ENCODE measurements at regions not wholly inside any gene's neighbourhood (a gene's known extent, or its start where the extent isn't known, plus 50 kb on each side); places are given as distances from the start of the nearest gene placed in this dataset.

DNA sequence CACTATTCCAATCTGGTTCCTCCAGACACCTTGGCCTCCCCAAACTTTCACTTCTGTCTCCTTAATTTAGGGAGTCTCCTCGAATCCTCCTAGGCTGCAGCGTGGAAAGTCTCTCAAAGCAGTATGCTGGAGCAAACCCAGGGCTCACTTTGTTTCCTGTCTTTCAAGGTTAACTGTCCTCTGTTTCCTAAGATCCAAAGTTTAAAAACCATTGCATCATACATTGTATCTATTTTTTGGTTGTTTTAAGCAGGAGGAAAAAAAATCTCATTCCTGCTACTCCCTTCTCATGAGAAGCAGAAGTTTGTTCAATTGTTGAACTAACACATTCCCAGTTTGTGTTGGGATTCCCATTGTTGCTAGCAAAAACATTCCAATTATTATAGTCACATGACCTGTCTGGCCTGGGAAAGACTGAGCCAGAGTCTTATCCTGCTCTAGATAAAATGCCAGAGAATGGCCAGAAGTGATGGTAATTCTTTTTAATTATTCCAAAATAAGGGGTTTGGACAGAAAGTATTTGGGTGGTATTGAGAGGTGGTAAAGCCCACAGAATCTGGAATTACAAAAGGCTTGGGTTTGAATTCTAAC lies 67.3 kb downstream of the HSPB8 start:
- Mint-ChIP-seq H3K27me3 (no peaks in the 10 kb centered on the region), H3K4me3 (no peak overlapping the region), H3K9me3 (no peaks in the 10 kb centered on the region), H3K4me1 (ENCODE audit: low read depth) (no peaks in the 10 kb centered on the region), H3K27ac (no peak overlapping the region), H3K36me3 (no peaks in the 10 kb centered on the region)
- intact Hi-C loops (cut with micrococcal nuclease), result no loop called here
- DNase-seq, result no peak
- CTCF ChIA-PET, result no interaction called here
- POLR2A ChIA-PET, result no interaction called here

DNA sequence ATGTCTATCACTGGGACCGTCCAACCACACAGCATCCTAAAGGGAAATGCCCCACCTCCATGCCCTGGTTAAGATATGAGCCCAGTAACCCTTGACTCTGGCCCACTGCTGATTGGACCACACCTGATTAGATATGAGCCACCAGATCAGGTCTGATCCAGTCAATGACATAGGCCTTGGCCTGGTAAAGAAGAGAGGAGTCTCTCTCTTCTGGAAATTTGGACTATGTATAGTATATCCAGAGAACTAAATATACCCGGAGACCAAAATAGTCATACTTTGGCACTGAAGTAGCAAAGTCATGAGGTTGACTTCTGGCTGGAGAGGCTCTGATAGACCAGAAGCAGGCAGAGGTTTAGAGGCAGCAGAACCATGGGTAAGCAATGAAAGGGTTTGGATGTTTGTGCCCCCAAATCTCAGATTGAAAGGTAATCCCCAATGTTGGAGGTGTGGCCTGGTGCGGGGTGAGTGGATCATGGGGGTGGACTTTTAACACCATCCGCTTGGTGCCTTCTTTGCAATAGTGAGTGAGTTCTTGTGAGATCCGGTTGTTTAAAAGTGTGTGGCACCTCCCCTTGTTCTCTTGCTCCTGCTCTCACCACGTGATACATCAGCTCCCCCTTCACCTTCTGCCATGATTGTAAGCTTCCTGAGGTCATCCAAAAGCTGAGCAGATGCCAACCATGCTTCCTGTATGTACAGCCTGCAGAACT lies 68.4 kb downstream of the HSPB8 start:
- ChIA-PET CTCF (no interaction called here), POLR2A (interaction anchor here (0.6 kb wide), 1 partner anchor 12 kb away, joined by 3 read pairs; no protein-coding TSS in a partner anchor)
- Mint-ChIP-seq H3K4me1 (ENCODE audit: low read depth) (no peaks in the 10 kb centered on the region), H3K4me3 (no peak overlapping the region), H3K27me3 (no peaks in the 10 kb centered on the region), H3K27ac (no peak overlapping the region), H3K36me3 (no peaks in the 10 kb centered on the region), H3K9me3 (no peaks in the 10 kb centered on the region)
- intact Hi-C loops (cut with micrococcal nuclease), result no loop called here
- DNase-seq, result no peak

DNA sequence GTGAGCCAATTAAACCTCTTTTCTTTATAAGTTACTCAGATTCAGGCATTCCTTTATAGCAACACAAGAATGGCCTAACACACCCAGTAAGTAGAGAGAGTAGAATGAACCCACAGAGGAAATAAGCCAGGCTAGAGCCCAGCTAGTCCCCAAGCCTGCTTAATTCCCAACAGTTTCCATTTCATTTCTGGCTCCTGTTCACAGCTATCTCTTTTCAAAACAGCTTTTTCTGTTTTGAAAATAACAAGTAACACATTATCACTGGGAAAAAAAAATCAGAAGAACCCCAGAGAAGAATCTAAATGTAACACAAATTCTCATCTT lies 69.0 kb downstream of the HSPB8 start:
- no peak for DNase-seq
- ChIA-PET POLR2A (no interaction called here), CTCF (no interaction called here)
- no peaks in the 10 kb centered on the region for H3K4me1 Mint-ChIP-seq (ENCODE audit: low read depth)
- no peak overlapping the region for H3K27ac Mint-ChIP-seq
- no peaks in the 10 kb centered on the region for H3K27me3 Mint-ChIP-seq
- H3K9me3 Mint-ChIP-seq, result no peaks in the 10 kb centered on the region
- intact Hi-C loops (cut with micrococcal nuclease), result no loop called here
- H3K36me3 Mint-ChIP-seq, result no peaks in the 10 kb centered on the region
- H3K4me3 Mint-ChIP-seq, result no peak overlapping the region

DNA sequence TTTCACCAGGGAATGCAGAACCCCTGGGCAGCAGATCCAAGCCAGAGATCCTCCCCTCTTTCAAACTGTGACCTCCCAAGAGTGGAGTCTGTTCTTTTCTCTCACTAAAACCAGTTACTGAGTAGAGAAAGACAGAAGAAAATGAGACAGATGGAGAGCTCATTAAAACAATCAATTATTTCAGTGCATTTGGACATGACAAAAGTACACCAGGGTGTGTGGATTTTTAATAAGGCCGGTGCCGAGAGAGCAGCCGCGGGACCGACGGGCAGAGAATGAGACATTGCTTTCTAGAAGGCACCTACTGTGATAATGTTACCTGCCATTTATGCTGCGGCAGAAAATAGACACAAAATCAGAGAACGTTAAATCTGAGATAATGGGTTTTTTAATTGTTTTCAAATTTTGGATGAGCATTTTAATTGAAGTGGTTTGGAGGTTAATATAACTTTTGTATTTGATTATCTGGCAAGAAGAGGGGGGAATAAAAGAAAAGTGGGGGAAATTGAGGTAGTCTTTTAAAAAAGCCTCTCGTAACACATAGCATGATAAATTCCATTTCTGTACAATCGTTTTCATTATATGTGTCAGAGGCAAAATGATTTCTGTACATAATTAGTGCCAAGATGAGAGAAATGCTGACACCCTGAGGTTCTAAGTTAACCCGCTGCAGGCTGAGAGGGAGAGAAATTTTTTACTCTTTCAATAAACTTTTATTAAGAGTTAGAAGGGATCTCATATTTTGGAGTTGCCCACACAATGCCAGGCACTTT lies 70.8 kb downstream of the HSPB8 start:
- CTCF ChIA-PET, result no interaction called here
- intact Hi-C loops (cut with micrococcal nuclease), result no loop called here
- POLR2A ChIA-PET, result no interaction called here

DNA sequence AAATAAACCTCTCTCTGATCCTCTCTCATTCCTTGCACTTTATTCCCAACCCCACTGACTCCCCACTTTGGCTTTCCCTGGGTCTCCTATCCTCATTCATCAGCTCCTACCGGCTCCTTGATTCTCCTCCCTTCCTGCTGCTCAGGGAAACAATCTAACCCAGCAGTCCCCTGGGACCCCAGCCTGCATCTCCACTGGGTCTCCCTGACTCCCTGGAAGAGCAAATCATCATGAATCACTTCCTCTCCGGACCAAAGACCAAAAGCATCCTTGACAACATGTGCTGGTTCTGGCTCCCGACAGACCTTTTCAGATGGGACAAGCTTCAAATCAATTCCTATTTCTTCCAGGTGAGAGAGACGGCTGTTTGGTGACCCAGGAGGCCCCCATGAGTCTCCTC lies 76.6 kb downstream of the HSPB8 start:
- no peak for DNase-seq
- ChIA-PET POLR2A (no interaction called here), CTCF (no interaction called here)
- H3K9me3 Mint-ChIP-seq, result no peaks in the 10 kb centered on the region
- intact Hi-C loops (cut with micrococcal nuclease), result no loop called here
- no peak overlapping the region for H3K27ac Mint-ChIP-seq
- peaks cover 9% of the 10 kb centered on the region for H3K27me3 Mint-ChIP-seq
- no peak overlapping the region for H3K4me3 Mint-ChIP-seq
- no peaks in the 10 kb centered on the region for H3K4me1 Mint-ChIP-seq (ENCODE audit: low read depth)
- no peaks in the 10 kb centered on the region for H3K36me3 Mint-ChIP-seq

More for the DNA sequence above, 70.8 kb downstream of the HSPB8 start:
- no peaks in the 10 kb centered on the region for H3K9me3 Mint-ChIP-seq
- H3K27ac Mint-ChIP-seq, result no peak overlapping the region
- no peaks in the 10 kb centered on the region for H3K4me1 Mint-ChIP-seq (ENCODE audit: low read depth)
- H3K4me3 Mint-ChIP-seq, result no peak overlapping the region
- no peaks in the 10 kb centered on the region for H3K27me3 Mint-ChIP-seq
- DNase-seq, result no peak
- no peaks in the 10 kb centered on the region for H3K36me3 Mint-ChIP-seq

DNA sequence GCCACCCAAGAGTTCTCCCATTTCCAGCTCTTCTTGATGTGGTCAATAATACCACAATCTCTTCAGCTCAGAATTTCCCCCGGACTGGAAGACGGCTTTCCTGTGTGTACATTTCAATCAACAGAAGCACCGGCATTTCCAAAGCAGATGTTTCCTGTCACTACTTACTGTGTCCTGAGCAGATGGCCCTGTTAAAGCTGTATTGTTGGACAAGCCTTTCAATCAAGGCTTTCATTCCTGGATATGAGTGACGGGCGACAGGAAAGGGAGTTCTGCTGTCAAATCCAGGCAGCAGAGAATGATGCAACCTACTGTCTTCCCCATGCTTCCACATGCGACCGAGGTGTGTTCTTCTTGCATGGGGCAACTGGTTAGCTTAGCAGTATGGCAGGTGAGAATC lies 76.4 kb upstream of the CCDC60 start:
- Mint-ChIP-seq H3K27me3 (peaks cover 9% of the 10 kb centered on the region), H3K36me3 (no peaks in the 10 kb centered on the region), H3K4me3 (no peak overlapping the region), H3K9me3 (peaks cover 3% of the 10 kb centered on the region), H3K27ac (no peak overlapping the region), H3K4me1 (ENCODE audit: low read depth) (no peaks in the 10 kb centered on the region)
- DNase-seq, result no peak
- POLR2A ChIA-PET, result no interaction called here
- CTCF ChIA-PET, result no interaction called here
- intact Hi-C loops (cut with micrococcal nuclease), result no loop called here

DNA sequence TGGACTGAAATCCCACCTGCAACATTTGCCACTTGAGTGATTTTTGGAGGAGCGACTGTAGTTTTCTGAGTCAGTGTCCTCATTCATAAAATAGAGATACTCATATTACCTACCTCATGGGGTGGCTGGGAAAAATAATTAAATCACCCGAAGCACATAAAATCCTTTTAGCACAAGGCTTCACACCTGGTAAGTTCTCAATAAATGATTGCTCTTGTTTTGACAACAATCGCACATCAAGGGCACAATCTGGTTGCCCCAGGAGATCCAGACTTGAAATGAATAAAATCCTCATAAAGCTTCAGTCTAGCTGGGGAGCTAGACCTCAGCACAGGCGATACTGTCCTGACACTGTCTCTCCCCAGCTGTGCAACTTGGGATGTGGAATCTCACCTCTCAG lies 76.0 kb upstream of the CCDC60 start:
- no peak overlapping the region for H3K4me3 Mint-ChIP-seq
- H3K27me3 Mint-ChIP-seq, result peaks cover 9% of the 10 kb centered on the region
- H3K27ac Mint-ChIP-seq, result no peak overlapping the region
- H3K4me1 Mint-ChIP-seq (ENCODE audit: low read depth), result no peaks in the 10 kb centered on the region
- DNase-seq, result no peak
- no peaks in the 10 kb centered on the region for H3K36me3 Mint-ChIP-seq
- H3K9me3 Mint-ChIP-seq, result peaks cover 3% of the 10 kb centered on the region
- POLR2A ChIA-PET, result interaction anchor here (0.7 kb wide), 1 partner anchor 11 kb away, joined by 3 read pairs; no protein-coding TSS in a partner anchor
- CTCF ChIA-PET, result no interaction called here
- intact Hi-C loops (cut with micrococcal nuclease), result no loop called here

DNA sequence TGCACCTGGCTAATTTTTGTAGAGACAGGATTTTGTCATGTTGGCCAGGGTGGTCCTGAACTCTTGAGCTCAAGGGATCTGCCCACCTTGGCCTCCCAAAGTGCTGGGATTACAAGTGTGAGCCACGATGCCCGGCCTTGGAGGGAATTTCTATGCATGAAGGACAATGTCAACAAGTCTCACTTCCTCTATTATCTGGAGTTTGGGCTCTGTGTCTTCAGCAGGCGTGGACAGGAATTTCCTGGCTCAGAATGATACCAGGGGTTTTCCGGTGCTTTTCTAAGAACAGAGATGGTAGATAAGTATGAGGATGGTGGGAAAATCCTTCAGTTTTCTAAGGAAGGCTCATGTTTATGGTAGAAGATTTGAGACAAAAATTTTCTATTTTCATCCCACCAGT lies 75.0 kb upstream of the CCDC60 start:
- H3K27ac Mint-ChIP-seq, result no peak overlapping the region
- ChIA-PET POLR2A (no interaction called here), CTCF (no interaction called here)
- no peak for DNase-seq
- H3K4me1 Mint-ChIP-seq (ENCODE audit: low read depth), result no peaks in the 10 kb centered on the region
- peaks cover 9% of the 10 kb centered on the region for H3K27me3 Mint-ChIP-seq
- H3K9me3 Mint-ChIP-seq, result peaks cover 5% of the 10 kb centered on the region
- intact Hi-C loops (cut with micrococcal nuclease), result no loop called here
- no peak overlapping the region for H3K4me3 Mint-ChIP-seq
- no peaks in the 10 kb centered on the region for H3K36me3 Mint-ChIP-seq

DNA sequence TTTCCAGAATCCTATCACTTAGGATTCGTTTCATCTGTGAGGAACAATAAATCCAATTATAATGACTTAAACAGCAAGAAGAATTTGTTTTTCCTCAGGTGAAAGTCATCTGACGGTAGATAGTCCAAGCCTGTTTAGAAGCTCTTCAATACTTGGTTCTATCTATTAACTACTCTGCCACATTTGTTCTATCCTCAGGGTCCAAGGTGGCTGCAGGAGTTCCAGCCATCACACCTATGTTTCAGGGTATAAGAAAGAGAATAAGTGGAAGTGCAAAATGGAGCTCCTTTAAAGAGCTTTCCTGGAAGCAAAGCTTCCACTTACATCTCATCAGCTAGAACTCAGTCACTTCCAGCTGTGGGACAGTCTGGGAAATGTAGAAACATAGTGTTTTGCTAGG lies 72.1 kb upstream of the CCDC60 start:
- peaks cover 9% of the 10 kb centered on the region for H3K27me3 Mint-ChIP-seq
- H3K4me3 Mint-ChIP-seq, result no peak overlapping the region
- H3K36me3 Mint-ChIP-seq, result no peaks in the 10 kb centered on the region
- ChIA-PET CTCF (no interaction called here), POLR2A (no interaction called here)
- H3K9me3 Mint-ChIP-seq, result peaks cover 8% of the 10 kb centered on the region
- intact Hi-C loops (cut with micrococcal nuclease), result no loop called here
- no peak overlapping the region for H3K27ac Mint-ChIP-seq
- no peaks in the 10 kb centered on the region for H3K4me1 Mint-ChIP-seq (ENCODE audit: low read depth)
- DNase-seq, result no peak

DNA sequence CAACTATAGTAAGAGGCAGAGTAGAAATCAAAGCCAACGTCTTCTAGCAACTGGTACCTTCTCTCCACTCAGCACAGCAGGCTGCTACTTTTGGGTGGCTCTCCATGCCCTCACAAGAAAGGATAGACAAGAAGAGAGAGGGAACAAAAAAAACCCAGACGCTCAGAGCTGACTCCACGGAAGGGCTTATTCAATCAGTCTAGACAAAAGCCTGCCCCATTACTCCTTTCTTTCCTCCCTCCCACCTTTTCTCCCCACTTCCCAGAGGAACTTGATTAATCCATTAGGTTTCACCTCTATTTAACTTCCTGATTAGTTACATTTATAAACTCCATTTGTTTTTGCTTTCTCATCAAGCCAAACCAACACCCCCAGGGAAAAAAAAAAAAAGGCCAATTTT lies 71.1 kb upstream of the CCDC60 start:
- no peaks in the 10 kb centered on the region for H3K36me3 Mint-ChIP-seq
- peaks cover 4% of the 10 kb centered on the region for H3K27me3 Mint-ChIP-seq
- ChIA-PET POLR2A (no interaction called here), CTCF (no interaction called here)
- H3K9me3 Mint-ChIP-seq, result peaks cover 13% of the 10 kb centered on the region
- intact Hi-C loops (cut with micrococcal nuclease), result no loop called here
- H3K4me3 Mint-ChIP-seq, result no peak overlapping the region
- no peaks in the 10 kb centered on the region for H3K4me1 Mint-ChIP-seq (ENCODE audit: low read depth)
- no peak overlapping the region for H3K27ac Mint-ChIP-seq
- DNase-seq, result no peak

DNA sequence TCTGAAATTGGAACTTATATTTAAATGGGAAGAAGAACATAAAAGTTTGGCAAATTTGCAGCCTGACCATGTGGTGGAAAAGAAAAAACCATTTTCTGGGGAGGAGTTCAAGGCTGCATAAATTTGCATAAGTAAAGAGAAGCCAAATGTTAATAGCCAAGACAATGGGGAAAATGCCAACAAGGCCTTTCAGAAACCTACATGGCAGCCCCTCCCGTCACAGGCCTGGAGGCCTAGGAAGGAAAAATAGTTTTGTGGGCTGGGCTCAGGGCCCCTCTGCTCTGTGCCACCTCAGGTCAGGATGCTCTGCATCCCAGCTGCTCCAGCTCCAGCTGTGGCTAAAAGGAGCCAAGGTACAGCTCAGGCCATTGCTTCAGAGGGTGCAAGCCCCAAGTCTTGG lies 67.6 kb upstream of the CCDC60 start:
- H3K36me3 Mint-ChIP-seq, result no peaks in the 10 kb centered on the region
- POLR2A ChIA-PET, result no interaction called here
- H3K27ac Mint-ChIP-seq, result no peak overlapping the region
- CTCF ChIA-PET, result no interaction called here
- intact Hi-C loops (cut with micrococcal nuclease), result no loop called here
- DNase-seq, result no peak
- H3K27me3 Mint-ChIP-seq, result no peaks in the 10 kb centered on the region
- H3K4me3 Mint-ChIP-seq, result no peak overlapping the region
- H3K4me1 Mint-ChIP-seq (ENCODE audit: low read depth), result no peaks in the 10 kb centered on the region
- H3K9me3 Mint-ChIP-seq, result peaks cover 17% of the 10 kb centered on the region

DNA sequence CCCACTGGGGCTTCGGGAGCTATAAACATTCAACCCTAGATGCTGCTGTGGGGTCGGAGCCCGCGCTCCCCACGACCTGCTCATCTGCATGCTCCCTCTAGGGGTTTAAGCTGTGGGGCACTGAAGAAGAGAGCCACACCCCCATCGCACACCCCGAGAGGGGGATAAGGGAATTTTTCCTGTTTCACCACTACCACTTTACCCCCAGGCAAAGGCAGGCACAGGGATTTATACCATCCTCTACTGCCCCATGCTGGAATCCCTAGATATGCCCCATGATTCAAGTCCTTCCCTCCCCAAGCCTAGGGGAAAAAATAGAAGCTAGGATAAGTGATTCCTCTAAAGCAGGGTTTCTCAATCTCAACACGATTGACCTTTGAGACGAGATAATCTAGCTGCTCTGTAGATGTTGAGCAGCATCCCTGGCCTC lies 59.9 kb upstream of the CCDC60 start:
- Mint-ChIP-seq H3K4me1 (ENCODE audit: low read depth) (no peaks in the 10 kb centered on the region), H3K27ac (no peak overlapping the region), H3K9me3 (peaks cover 3% of the 10 kb centered on the region), H3K4me3 (no peak overlapping the region), H3K27me3 (peaks cover 3% of the 10 kb centered on the region), H3K36me3 (no peaks in the 10 kb centered on the region)
- CTCF ChIA-PET, result no interaction called here
- DNase-seq, result no peak
- POLR2A ChIA-PET, result no interaction called here
- intact Hi-C loops (cut with micrococcal nuclease), result no loop called here

DNA sequence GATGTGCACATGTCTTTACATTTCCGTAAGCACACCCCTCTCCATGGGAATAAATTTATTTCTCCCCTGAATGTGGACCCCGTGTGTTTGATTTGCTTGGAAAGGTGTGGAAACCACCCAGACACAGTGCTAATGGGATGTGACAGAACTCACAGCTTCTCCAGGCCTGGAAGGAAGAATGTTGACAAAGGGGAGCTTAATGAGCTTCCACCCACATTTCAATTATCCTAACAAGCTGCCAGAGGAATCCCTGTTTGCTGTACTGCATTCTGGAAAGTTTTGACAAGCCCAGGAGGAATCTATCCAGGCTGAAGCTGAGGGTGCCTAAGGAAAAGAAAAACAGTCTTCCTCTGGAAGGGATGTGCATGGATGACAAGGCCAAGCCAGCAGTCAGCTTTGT lies 51.2 kb upstream of the CCDC60 start:
- H3K27ac Mint-ChIP-seq, result no peak overlapping the region
- ChIA-PET CTCF (no interaction called here), POLR2A (no interaction called here)
- H3K9me3 Mint-ChIP-seq, result no peaks in the 10 kb centered on the region
- DNase-seq, result no peak
- intact Hi-C loops (cut with micrococcal nuclease), result no loop called here
- no peaks in the 10 kb centered on the region for H3K4me1 Mint-ChIP-seq (ENCODE audit: low read depth)
- H3K4me3 Mint-ChIP-seq, result no peak overlapping the region
- H3K36me3 Mint-ChIP-seq, result no peaks in the 10 kb centered on the region
- H3K27me3 Mint-ChIP-seq, result peaks cover 1% of the 10 kb centered on the region

Data from activated CD4-positive, alpha-beta memory T cell treated with anti-CD3 and anti-CD28 coated beads for 36 hours (primary cell).